Lower leg skin (tissue), 3 donors: ENCODE measurements at regions not wholly inside any gene's neighbourhood (a gene's known extent, or its start where the extent isn't known, plus 50 kb on each side); places are given as distances from the start of the nearest gene placed in this dataset.

Experiments
- POLR2A ChIP-seq, 2 donors: fragments of 450-650 bp; IDR thresholded peaks; one replicate each; pipeline ENCODE4 v1.6.1; 2016 to 2017; ENCODE audit warnings: antibody characterized with exemption in 2 of 2, mild to moderate bottlenecking in 1 of 2, moderate library complexity in 1 of 2
- TF ChIP-seq, protein P1 (sequence below), 3 donors: fragments of 450-650 bp; IDR thresholded peaks; one replicate each; pipeline ENCODE4 v1.5.1; 2016; ENCODE audit warnings: antibody characterized with exemption in 3 of 3, mild to moderate bottlenecking in 3 of 3, moderate library complexity in 2 of 3

- TF ChIP-seq, protein P1, sequence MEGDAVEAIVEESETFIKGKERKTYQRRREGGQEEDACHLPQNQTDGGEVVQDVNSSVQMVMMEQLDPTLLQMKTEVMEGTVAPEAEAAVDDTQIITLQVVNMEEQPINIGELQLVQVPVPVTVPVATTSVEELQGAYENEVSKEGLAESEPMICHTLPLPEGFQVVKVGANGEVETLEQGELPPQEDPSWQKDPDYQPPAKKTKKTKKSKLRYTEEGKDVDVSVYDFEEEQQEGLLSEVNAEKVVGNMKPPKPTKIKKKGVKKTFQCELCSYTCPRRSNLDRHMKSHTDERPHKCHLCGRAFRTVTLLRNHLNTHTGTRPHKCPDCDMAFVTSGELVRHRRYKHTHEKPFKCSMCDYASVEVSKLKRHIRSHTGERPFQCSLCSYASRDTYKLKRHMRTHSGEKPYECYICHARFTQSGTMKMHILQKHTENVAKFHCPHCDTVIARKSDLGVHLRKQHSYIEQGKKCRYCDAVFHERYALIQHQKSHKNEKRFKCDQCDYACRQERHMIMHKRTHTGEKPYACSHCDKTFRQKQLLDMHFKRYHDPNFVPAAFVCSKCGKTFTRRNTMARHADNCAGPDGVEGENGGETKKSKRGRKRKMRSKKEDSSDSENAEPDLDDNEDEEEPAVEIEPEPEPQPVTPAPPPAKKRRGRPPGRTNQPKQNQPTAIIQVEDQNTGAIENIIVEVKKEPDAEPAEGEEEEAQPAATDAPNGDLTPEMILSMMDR (IDR thresholded peaks at IDR 0.05) = no peak
- TF ChIP-seq POLR2A (IDR thresholded peaks at IDR 0.05) = no peak
Observed at GRCh38 chr13:47809411-47809810, 191.7 kb downstream of the SUCLA2 start.
